Gastroesophageal sphincter (tissue), 3 donors: ENCODE measurements at regions not wholly inside any gene's neighbourhood (a gene's known extent, or its start where the extent isn't known, plus 50 kb on each side); places are given as distances from the start of the nearest gene placed in this dataset.

ENCODE experiments used
- POLR2A ChIP-seq, 2 donors: fragments of 450-650 bp; IDR thresholded peaks; one replicate each; pipeline ENCODE4 v1.6.1; 2017; ENCODE audit warnings: antibody characterized with exemption in 2 of 2, mild to moderate bottlenecking in 2 of 2, moderate library complexity in 1 of 2
- TF ChIP-seq, protein P1 (sequence below), 4 experiments: fragments of 200-600 bp in 2 of 4; fragments of 450-650 bp in 2 of 4; sonication (generic) in 1 of 4; IDR thresholded peaks; one replicate each; pipeline ENCODE4 v1.5.1; 2017 to 2019; ENCODE audit warnings: antibody characterized with exemption in 4 of 4, mild to moderate bottlenecking in 2 of 4, moderate library complexity in 2 of 4

DNA sequence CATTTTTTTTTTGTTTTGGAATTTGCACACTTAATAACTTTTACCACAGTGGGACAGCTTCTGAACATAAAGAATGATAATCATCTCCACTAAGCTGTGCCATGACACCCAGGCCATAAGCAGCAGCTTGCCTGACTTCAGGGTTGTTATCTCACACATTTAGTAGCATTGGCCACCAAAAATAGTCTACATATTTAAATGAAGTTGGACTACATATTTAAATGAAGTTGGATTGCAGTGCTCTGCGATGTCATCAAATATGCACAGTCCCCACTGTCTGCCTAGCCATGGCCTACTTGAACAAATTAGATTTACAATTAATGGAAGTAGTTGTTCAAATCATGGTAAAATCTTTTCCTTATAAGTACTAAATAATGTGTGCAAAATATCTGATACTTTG, 101.0 kb downstream of the KLRB1 start:
- no peak for TF ChIP-seq POLR2A (IDR thresholded peaks at IDR 0.05)
- TF ChIP-seq, protein P1, sequence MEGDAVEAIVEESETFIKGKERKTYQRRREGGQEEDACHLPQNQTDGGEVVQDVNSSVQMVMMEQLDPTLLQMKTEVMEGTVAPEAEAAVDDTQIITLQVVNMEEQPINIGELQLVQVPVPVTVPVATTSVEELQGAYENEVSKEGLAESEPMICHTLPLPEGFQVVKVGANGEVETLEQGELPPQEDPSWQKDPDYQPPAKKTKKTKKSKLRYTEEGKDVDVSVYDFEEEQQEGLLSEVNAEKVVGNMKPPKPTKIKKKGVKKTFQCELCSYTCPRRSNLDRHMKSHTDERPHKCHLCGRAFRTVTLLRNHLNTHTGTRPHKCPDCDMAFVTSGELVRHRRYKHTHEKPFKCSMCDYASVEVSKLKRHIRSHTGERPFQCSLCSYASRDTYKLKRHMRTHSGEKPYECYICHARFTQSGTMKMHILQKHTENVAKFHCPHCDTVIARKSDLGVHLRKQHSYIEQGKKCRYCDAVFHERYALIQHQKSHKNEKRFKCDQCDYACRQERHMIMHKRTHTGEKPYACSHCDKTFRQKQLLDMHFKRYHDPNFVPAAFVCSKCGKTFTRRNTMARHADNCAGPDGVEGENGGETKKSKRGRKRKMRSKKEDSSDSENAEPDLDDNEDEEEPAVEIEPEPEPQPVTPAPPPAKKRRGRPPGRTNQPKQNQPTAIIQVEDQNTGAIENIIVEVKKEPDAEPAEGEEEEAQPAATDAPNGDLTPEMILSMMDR (IDR thresholded peaks at IDR 0.05): no peak
